ENCODE measurements at regions not wholly inside any gene's neighbourhood (a gene's known extent, or its start where the extent isn't known, plus 50 kb on each side); places are given as distances from the start of the nearest gene placed in this dataset.

GRCh38 chr5:175056831-175057230 lies 332.4 kb downstream of the MSX2 start:
- H3K4me3 Mint-ChIP-seq, result no peak overlapping the region
- 88% methylated on average over 2 to 4 of the region's 4 CpGs for WGBS, 2 experiments (ENCODE audit: insufficient coverage in 1 of 2, insufficient read length in 1 of 2)
- peaks cover 24% of the 10 kb centered on the region for H3K27me3 Mint-ChIP-seq (ENCODE audit: insufficient read depth)
- H3K9me3 ChIP-seq (ENCODE audit: control insufficient read depth, low read length), result no peaks in the 10 kb centered on the region
- peaks cover 3% of the 10 kb centered on the region for H3K4me1 Mint-ChIP-seq
- H3K27me3 ChIP-seq (ENCODE audit: control insufficient read depth, insufficient read depth, low read length, poor library complexity, severe bottlenecking), result peaks cover 15% of the 10 kb centered on the region
- H3K4me1 ChIP-seq (ENCODE audit: control insufficient read depth, insufficient read depth, low read length), result no peaks in the 10 kb centered on the region
- H3K36me3 ChIP-seq (ENCODE audit: control insufficient read depth, insufficient read depth, low read length), result no peaks in the 10 kb centered on the region
- no peak overlapping the region for H3K27ac Mint-ChIP-seq
- no peak overlapping the region for H3K4me3 ChIP-seq (ENCODE audit: low read length)
- H3K27ac ChIP-seq (ENCODE audit: low read depth, low read length), result no peak overlapping the region
- H3K9me3 Mint-ChIP-seq, result no peaks in the 10 kb centered on the region
- H3K36me3 Mint-ChIP-seq (ENCODE audit: low read depth), result no peaks in the 10 kb centered on the region
- DNase-seq, result no peak
- TF ChIP-seq CTCF (conservative IDR thresholded peaks at IDR 0.05), result no peak
- H3K9ac ChIP-seq (ENCODE audit: extremely low read depth, low read length, poor library complexity, severe bottlenecking), result no peak overlapping the region

GRCh38 chr5:175054243-175054642 lies 329.9 kb downstream of the MSX2 start:
- no peaks in the 10 kb centered on the region for H3K9me3 Mint-ChIP-seq
- DNase-seq, result no peak
- Histone ChIP-seq H3K27ac (ENCODE audit: low read depth, low read length) (no peak overlapping the region), H3K36me3 (ENCODE audit: control insufficient read depth, insufficient read depth, low read length) (no peaks in the 10 kb centered on the region), H3K27me3 (ENCODE audit: control insufficient read depth, insufficient read depth, low read length, poor library complexity, severe bottlenecking) (peaks cover 6% of the 10 kb centered on the region), H3K9me3 (ENCODE audit: control insufficient read depth, low read length) (no peaks in the 10 kb centered on the region), H3K4me1 (ENCODE audit: control insufficient read depth, insufficient read depth, low read length) (no peaks in the 10 kb centered on the region), H3K4me3 (ENCODE audit: low read length) (no peak overlapping the region), H3K9ac (ENCODE audit: extremely low read depth, low read length, poor library complexity, severe bottlenecking) (no peak overlapping the region)
- H3K36me3 Mint-ChIP-seq (ENCODE audit: low read depth), result no peaks in the 10 kb centered on the region
- no peaks in the 10 kb centered on the region for H3K4me1 Mint-ChIP-seq
- H3K27ac Mint-ChIP-seq, result no peak overlapping the region
- H3K27me3 Mint-ChIP-seq (ENCODE audit: insufficient read depth), result peaks cover 11% of the 10 kb centered on the region
- 91 to 94% methylated on average over 2 to 3 of the region's 3 CpGs for WGBS, 2 experiments (ENCODE audit: insufficient coverage in 1 of 2, insufficient read length in 1 of 2)
- no peak overlapping the region for H3K4me3 Mint-ChIP-seq
- TF ChIP-seq CTCF (conservative IDR thresholded peaks at IDR 0.05), result no peak

- no peak for DNase-seq
- Histone ChIP-seq H3K27me3 (ENCODE audit: control insufficient read depth, insufficient read depth, low read length, poor library complexity, severe bottlenecking) (no peaks in the 10 kb centered on the region), H3K9me3 (ENCODE audit: control insufficient read depth, low read length) (no peaks in the 10 kb centered on the region), H3K9ac (ENCODE audit: extremely low read depth, low read length, poor library complexity, severe bottlenecking) (no peak overlapping the region), H3K36me3 (ENCODE audit: control insufficient read depth, insufficient read depth, low read length) (no peaks in the 10 kb centered on the region), H3K4me1 (ENCODE audit: control insufficient read depth, insufficient read depth, low read length) (no peaks in the 10 kb centered on the region), H3K27ac (ENCODE audit: low read depth, low read length) (no peak overlapping the region), H3K4me3 (ENCODE audit: low read length) (no peak overlapping the region)
- Mint-ChIP-seq H3K4me3 (no peak overlapping the region), H3K27ac (no peak overlapping the region), H3K27me3 (ENCODE audit: insufficient read depth) (peaks cover 4% of the 10 kb centered on the region), H3K9me3 (no peaks in the 10 kb centered on the region), H3K36me3 (ENCODE audit: low read depth) (no peaks in the 10 kb centered on the region), H3K4me1 (no peaks in the 10 kb centered on the region)
- 86 to 94% methylated on average over 2 of the region's 2 CpGs for WGBS, 2 experiments (ENCODE audit: insufficient coverage in 1 of 2, insufficient read length in 1 of 2)
- TF ChIP-seq CTCF (conservative IDR thresholded peaks at IDR 0.05), result no peak
Observed at GRCh38 chr5:175052351-175052750, 328.0 kb downstream of the MSX2 start.

Data from endodermal cell (in vitro differentiated cells).